GM06990 (cell line): ENCODE measurements at regions not wholly inside any gene's neighbourhood (a gene's known extent, or its start where the extent isn't known, plus 50 kb on each side); places are given as distances from the start of the nearest gene placed in this dataset.

Source experiments
- DNase-seq: peaks from one replicate; pipeline ENCODE4 v3.0.0-alpha.2; 2011; ENCODE audit not compliant: insufficient read length; ENCODE audit errors: extremely low read depth
- H3K27me3 ChIP-seq: replicated peaks from 2 replicates; pipeline ENCODE4 v1.6.0; 2011; ENCODE audit warnings: low read length; ENCODE audit not compliant: control insufficient read depth, insufficient read depth
- H3K36me3 ChIP-seq: 2 replicates; pipeline ENCODE4 v1.5.1; 2011; ENCODE audit warnings: low read length; ENCODE audit not compliant: control insufficient read depth, insufficient read depth
- H3K4me3 ChIP-seq: replicated peaks from 2 replicates; pipeline ENCODE4 v1.5.1; 2011; ENCODE audit warnings: low read depth, mild to moderate bottlenecking, control low read depth, low read length
- TF ChIP-seq, protein P1 (sequence below): IDR thresholded peaks from 2 replicates; pipeline ENCODE4 v1.5.1; 2011; ENCODE audit warnings: low read length, control low read depth, mild to moderate bottlenecking, inconsistent platforms; ENCODE audit not compliant: insufficient read depth, poor library complexity, severe bottlenecking

DNA sequence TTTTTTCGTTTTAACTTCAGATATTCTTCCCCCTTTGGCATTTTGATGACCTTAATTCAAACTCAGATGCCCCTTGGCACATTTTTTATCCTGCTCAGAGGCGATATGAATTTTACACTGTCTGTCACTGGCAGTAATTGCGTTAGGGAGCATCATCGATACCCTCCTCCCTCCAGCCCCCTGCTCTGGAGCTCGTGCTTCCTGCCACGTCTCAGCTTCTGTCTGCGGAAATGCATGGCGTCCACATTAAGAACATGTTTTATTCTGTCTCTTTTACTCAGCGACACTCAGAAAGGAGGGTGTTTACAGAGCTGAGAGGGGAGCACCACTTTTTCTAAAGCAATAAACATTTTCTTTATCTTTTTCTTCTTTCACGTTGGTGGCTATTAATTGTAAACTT lies 254.2 kb downstream of the EBLN2 start:
- TF ChIP-seq, protein P1, sequence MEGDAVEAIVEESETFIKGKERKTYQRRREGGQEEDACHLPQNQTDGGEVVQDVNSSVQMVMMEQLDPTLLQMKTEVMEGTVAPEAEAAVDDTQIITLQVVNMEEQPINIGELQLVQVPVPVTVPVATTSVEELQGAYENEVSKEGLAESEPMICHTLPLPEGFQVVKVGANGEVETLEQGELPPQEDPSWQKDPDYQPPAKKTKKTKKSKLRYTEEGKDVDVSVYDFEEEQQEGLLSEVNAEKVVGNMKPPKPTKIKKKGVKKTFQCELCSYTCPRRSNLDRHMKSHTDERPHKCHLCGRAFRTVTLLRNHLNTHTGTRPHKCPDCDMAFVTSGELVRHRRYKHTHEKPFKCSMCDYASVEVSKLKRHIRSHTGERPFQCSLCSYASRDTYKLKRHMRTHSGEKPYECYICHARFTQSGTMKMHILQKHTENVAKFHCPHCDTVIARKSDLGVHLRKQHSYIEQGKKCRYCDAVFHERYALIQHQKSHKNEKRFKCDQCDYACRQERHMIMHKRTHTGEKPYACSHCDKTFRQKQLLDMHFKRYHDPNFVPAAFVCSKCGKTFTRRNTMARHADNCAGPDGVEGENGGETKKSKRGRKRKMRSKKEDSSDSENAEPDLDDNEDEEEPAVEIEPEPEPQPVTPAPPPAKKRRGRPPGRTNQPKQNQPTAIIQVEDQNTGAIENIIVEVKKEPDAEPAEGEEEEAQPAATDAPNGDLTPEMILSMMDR: no peak
- no peaks in the 10 kb centered on the region for H3K27me3 ChIP-seq
- H3K36me3 ChIP-seq: no peaks in the 10 kb centered on the region
- DNase-seq: no peak
- H3K4me3 ChIP-seq: no peak overlapping the region

DNA sequence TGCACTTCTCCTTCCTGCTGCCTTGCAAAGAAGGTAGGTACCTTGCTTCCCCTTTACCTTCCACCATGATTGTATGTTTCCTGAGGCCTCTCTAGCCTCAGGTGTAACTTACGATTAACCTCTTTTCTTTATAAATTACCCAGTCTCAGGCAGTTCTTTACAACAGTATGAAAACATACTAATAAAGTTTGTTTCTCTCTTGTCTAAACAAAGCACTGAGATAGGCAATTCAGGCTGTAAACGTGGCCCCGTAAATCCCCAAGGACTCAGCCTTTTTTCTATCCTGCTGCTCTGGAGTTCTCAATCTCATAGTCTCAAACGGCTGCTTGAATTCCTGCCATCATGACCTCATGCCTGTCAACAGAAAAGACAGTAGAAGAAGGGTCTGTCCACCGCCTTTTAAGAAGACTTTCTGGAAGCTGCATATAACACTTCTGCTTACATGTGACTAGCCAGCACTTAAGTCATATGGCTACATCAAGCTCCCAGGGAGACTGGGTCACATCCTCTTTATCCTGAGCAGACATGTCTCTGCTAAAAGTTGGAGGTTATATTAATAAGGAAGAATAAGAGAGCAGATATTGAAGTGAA lies 257.8 kb downstream of the EBLN2 start:
- H3K4me3 ChIP-seq: no peak overlapping the region
- TF ChIP-seq, protein P1: no peak
- DNase-seq: no peak
- no peaks in the 10 kb centered on the region for H3K36me3 ChIP-seq
- H3K27me3 ChIP-seq: no peaks in the 10 kb centered on the region

DNA sequence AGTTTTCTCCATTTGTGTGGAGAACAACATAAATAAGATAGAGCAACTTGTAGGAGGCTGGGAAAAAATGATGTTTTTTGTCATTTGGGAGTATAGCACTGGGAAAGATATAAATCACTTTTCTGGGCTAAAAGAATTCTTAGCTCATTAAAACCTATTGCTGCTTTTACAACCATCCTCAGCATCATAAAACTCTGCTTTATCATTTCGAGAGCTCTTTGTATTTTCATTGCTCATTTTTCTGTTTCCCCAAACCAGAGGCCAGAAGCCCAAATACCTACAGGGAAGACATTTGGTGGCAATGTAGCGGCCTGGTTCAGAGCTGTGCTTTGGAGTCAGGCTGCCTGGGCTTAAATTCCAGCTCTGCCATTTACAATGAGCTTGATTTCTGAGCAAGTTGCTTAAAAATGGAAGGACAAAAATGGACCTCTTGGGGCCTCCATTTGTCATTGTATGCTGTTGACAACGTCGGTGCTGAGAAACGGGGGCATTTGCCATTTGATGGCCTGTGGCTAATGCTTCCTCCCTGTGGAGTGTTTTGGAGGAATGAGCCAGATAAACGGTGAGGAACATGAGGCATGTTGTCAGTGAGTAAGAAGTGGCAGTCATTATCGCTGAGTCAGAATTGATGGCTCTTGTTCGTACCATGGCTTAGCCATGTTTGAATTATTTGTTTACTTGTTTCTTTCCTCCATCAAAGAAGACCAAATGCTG lies 260.0 kb downstream of the EBLN2 start:
- Histone ChIP-seq H3K27me3 (no peaks in the 10 kb centered on the region), H3K36me3 (no peaks in the 10 kb centered on the region), H3K4me3 (no peak overlapping the region)
- DNase-seq: no peak
- TF ChIP-seq, protein P1: no peak

DNA sequence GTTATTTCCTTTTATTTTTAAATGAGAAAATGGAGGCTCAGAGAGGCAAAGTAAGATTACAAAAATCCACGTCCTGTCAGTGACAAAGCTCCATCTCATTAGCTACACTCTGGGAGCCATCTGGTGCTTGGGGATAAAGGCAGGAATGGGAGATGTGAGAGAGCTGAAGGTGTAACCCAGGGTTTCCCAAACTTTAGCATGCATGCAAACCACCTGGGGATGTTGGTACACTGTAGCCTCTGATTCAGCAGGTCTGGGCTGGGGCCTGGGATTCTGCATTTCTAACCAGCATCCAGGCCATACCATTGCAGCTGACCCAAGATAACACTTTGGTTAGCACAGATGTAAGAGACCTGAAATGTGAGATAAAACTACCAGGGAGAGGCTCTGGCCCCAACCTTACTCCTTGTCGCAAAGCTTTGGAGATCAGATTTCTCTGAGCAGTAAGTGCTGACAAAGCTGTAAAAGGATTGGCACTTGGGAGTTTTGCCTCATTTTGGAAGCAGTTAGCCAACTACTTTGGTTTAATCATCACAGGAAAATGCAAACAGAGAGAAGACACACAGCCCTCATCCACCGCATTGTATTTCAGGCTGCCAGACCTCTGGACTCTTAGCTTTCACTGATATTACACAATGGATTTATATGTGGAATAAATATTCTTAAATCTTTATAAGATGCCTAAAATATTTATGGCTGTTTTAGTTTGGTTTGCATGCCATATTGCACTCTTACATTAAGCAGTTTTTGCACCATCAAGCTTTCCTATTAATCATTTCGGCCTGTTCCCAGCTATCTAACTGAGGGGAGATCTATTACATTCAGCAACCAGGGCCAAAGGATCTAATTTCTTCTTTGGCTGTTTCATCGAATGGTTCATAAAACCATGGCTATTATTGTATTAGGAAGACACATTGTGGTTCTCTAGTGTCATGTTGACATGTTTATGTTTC lies 263.0 kb downstream of the EBLN2 start:
- Histone ChIP-seq H3K4me3 (no peak overlapping the region), H3K36me3 (no peaks in the 10 kb centered on the region), H3K27me3 (no peaks in the 10 kb centered on the region)
- TF ChIP-seq, protein P1: no peak
- no peak for DNase-seq

DNA sequence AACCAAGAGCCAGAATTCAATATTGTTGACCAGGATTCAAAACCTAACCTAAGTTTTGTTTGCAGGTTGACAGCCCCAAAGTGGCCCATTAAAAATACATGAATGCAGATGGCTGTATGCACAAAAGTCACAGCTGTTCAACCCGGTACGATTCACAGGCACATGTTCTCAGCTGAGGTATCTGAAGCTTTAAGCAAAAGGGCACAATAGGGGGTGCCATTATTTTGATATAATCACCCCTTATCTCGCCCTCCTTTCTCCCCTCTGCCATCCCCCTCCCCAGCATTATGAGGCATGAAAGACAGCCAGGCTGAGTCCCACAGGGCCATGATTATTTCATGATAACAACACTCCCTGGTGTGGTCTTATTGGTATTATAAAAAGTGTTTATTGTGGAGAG lies 264.9 kb downstream of the EBLN2 start:
- Histone ChIP-seq H3K4me3 (no peak overlapping the region), H3K36me3 (no peaks in the 10 kb centered on the region), H3K27me3 (no peaks in the 10 kb centered on the region)
- TF ChIP-seq, protein P1: no peak
- no peak for DNase-seq
